ENCODE measurements at regions not wholly inside any gene's neighbourhood (a gene's known extent, or its start where the extent isn't known, plus 50 kb on each side); places are given as distances from the start of the nearest gene placed in this dataset.
A peak's percentile ranks its signal among the peaks of the same experiment; 100 is the strongest.

- DNase-seq (ENCODE audit: low read depth): peak; percentile 8
- no peak for TF ChIP-seq CTCF (IDR thresholded peaks at IDR 0.05; ENCODE audit: control insufficient read depth, insufficient read depth, low read depth, low read length, missing control alignments)
- no peak overlapping the region for H3K4me3 ChIP-seq (ENCODE audit: control insufficient read depth, low read depth, low read length)
These were observed 73.1 kb upstream of the HECW1 start for GRCh38 chr7:43039346-43039745.

GRCh38 chr7:43040461-43040860 is 72.0 kb upstream of the HECW1 start:
- DNase-seq (ENCODE audit: low read depth): no peak
- TF ChIP-seq CTCF (IDR thresholded peaks at IDR 0.05; ENCODE audit: control insufficient read depth, insufficient read depth, low read depth, low read length, missing control alignments): no peak
- H3K4me3 ChIP-seq (ENCODE audit: control insufficient read depth, low read depth, low read length): no peak overlapping the region

GRCh38 chr7:43041105-43041504 is 71.3 kb upstream of the HECW1 start:
- TF ChIP-seq CTCF (IDR thresholded peaks at IDR 0.05; ENCODE audit: control insufficient read depth, insufficient read depth, low read depth, low read length, missing control alignments): no peak
- H3K4me3 ChIP-seq (ENCODE audit: control insufficient read depth, low read depth, low read length): no peak overlapping the region
- no peak for DNase-seq (ENCODE audit: low read depth)

GRCh38 chr7:43041724-43042123 is 70.7 kb upstream of the HECW1 start:
- no peak for TF ChIP-seq CTCF (IDR thresholded peaks at IDR 0.05; ENCODE audit: control insufficient read depth, insufficient read depth, low read depth, low read length, missing control alignments)
- DNase-seq (ENCODE audit: low read depth): no peak
- no peak overlapping the region for H3K4me3 ChIP-seq (ENCODE audit: control insufficient read depth, low read depth, low read length)

- TF ChIP-seq CTCF (IDR thresholded peaks at IDR 0.05; ENCODE audit: control insufficient read depth, insufficient read depth, low read depth, low read length, missing control alignments): no peak
- DNase-seq (ENCODE audit: low read depth): no peak
- no peak overlapping the region for H3K4me3 ChIP-seq (ENCODE audit: control insufficient read depth, low read depth, low read length)
These were observed 70.1 kb upstream of the HECW1 start for GRCh38 chr7:43042302-43042701.

- no peak for TF ChIP-seq CTCF (IDR thresholded peaks at IDR 0.05; ENCODE audit: control insufficient read depth, insufficient read depth, low read depth, low read length, missing control alignments)
- H3K4me3 ChIP-seq (ENCODE audit: control insufficient read depth, low read depth, low read length): no peak overlapping the region
- no peak for DNase-seq (ENCODE audit: low read depth)
These were observed 67.9 kb upstream of the HECW1 start for GRCh38 chr7:43044511-43044910.

Measured in AG09309 (cell line).